Cardiac muscle cell (in vitro differentiated cells and primary cell): ENCODE measurements at regions not wholly inside any gene's neighbourhood (a gene's known extent, or its start where the extent isn't known, plus 50 kb on each side); places are given as distances from the start of the nearest gene placed in this dataset.
A peak's percentile ranks its signal among the peaks of the same experiment; 100 is the strongest.
"Not testable (repeated sequence)": the region's sequence is repeated elsewhere in the genome, so short reads cannot be mapped to it uniquely, and the experiment has no call there.

ENCODE experiments used
- DNase-seq, 2 donors: peaks; one replicate each; pipeline versions ENCODE4 v3.0.0 to v3.0.0-alpha.2; 2010 to 2017; ENCODE audit warnings: low read depth in 1 of 2, low spot score in 1 of 2
- H3K27ac ChIP-seq: fragments of 200-600 bp; sonication (generic); 2 replicates; pipeline ENCODE4 v1.5.1; 2016
- H3K27me3 ChIP-seq: fragments of 200-600 bp; sonication (generic); 2 replicates; pipeline ENCODE4 v1.6.0; 2016; ENCODE audit warnings: control low read depth
- H3K36me3 ChIP-seq: fragments of 200-600 bp; sonication (generic); 2 replicates; pipeline ENCODE4 v1.5.1; 2016; ENCODE audit warnings: control low read depth
- H3K4me1 ChIP-seq: fragments of 200-600 bp; sonication (generic); 2 replicates; pipeline ENCODE4 v1.8.1; 2017; ENCODE audit warnings: low read depth, mild to moderate bottlenecking, mixed run types
- H3K4me3 ChIP-seq: fragments of 200-600 bp; sonication (generic); 2 replicates; pipeline ENCODE4 v1.5.1; 2016; ENCODE audit warnings: mild to moderate bottlenecking
- H3K9me3 ChIP-seq: fragments of 200-600 bp; sonication (generic); 2 replicates; pipeline ENCODE4 v1.5.1; 2017; ENCODE audit warnings: low read depth, mild to moderate bottlenecking, control low read depth
- CTCF ChIP-seq: IDR thresholded peaks from 2 replicates; pipeline ENCODE4 v1.5.1; 2012; ENCODE audit warnings: low read depth, mild to moderate bottlenecking, low read length

- Histone ChIP-seq H3K4me1 (no peaks in the 10 kb centered on the region), H3K27ac (no peak overlapping the region), H3K9me3 (no peaks in the 10 kb centered on the region), H3K27me3 (no peaks in the 10 kb centered on the region), H3K36me3 (no peaks in the 10 kb centered on the region), H3K4me3 (no peak overlapping the region)
- no peak for DNase-seq
- no peak for TF ChIP-seq CTCF
These were observed 145.6 kb upstream of the FAT4 start for GRCh38 chr4:125169192-125169591.

GRCh38 chr4:125168531-125168930 is 146.2 kb upstream of the FAT4 start:
- DNase-seq: no peak
- Histone ChIP-seq H3K36me3 (no peaks in the 10 kb centered on the region), H3K27me3 (no peaks in the 10 kb centered on the region), H3K4me3 (no peak overlapping the region), H3K4me1 (no peaks in the 10 kb centered on the region), H3K9me3 (no peaks in the 10 kb centered on the region), H3K27ac (no peak overlapping the region)
- TF ChIP-seq CTCF: no peak

- not testable (repeated sequence) for DNase-seq, H3K36me3 ChIP-seq, H3K4me1 ChIP-seq, H3K9me3 ChIP-seq, H3K4me3 ChIP-seq, H3K27ac ChIP-seq, H3K27me3 ChIP-seq
These were observed 148.7 kb upstream of the FAT4 start for GRCh38 chr4:125166012-125166411.

- no peak for DNase-seq
- H3K36me3 ChIP-seq: no peaks in the 10 kb centered on the region
These were observed 155.8 kb upstream of the FAT4 start for GRCh38 chr4:125159001-125159400.

GRCh38 chr4:125155251-125155650 is 159.5 kb upstream of the FAT4 start:
- Histone ChIP-seq H3K27ac (no peak overlapping the region), H3K27me3 (no peaks in the 10 kb centered on the region)
- TF ChIP-seq CTCF: no peak

More at GRCh38 chr4:125159001-125159400, 155.8 kb upstream of the FAT4 start:
- no peak overlapping the region for H3K27ac ChIP-seq
- H3K4me1 ChIP-seq: no peaks in the 10 kb centered on the region
- H3K27me3 ChIP-seq: no peaks in the 10 kb centered on the region
- H3K9me3 ChIP-seq: no peaks in the 10 kb centered on the region
- no peak overlapping the region for H3K4me3 ChIP-seq
- TF ChIP-seq CTCF: no peak

GRCh38 chr4:125140966-125141495 is 173.7 kb upstream of the FAT4 start:
- H3K36me3 ChIP-seq: no peaks in the 10 kb centered on the region
- DNase-seq: peak in 1 of 2 donors; percentile 49
- no peak overlapping the region for H3K27ac ChIP-seq
- no peaks in the 10 kb centered on the region for H3K27me3 ChIP-seq
- H3K4me3 ChIP-seq: no peak overlapping the region
- peaks cover 16% of the 10 kb centered on the region for H3K4me1 ChIP-seq
- no peak for TF ChIP-seq CTCF
- no peaks in the 10 kb centered on the region for H3K9me3 ChIP-seq

More at GRCh38 chr4:125155251-125155650, 159.5 kb upstream of the FAT4 start:
- no peaks in the 10 kb centered on the region for H3K36me3 ChIP-seq
- no peak overlapping the region for H3K4me3 ChIP-seq
- H3K9me3 ChIP-seq: no peaks in the 10 kb centered on the region
- DNase-seq: no peak
- no peaks in the 10 kb centered on the region for H3K4me1 ChIP-seq
